Keratinocyte (primary cell): ENCODE measurements at regions not wholly inside any gene's neighbourhood (a gene's known extent, or its start where the extent isn't known, plus 50 kb on each side); places are given as distances from the start of the nearest gene placed in this dataset.

ENCODE experiments used
- DNase-seq: peaks from one replicate; pipeline ENCODE4 v3.0.0-alpha.2; 2011; ENCODE audit warnings: low read depth, missing footprints, low spot score
- FAIRE-seq: peaks from 2 replicates; lab custom pipeline; 2011; peaks lifted over from hg19 to GRCh38; lab: Jason Lieb, UNC
- H2AFZ ChIP-seq: 2 replicates; pipeline ENCODE4 v1.6.0; 2012; ENCODE audit warnings: low read length, control low read depth, inconsistent platforms; ENCODE audit not compliant: control insufficient read depth
- H3K27ac ChIP-seq: 2 replicates; pipeline ENCODE4 v1.5.1; 2011; ENCODE audit warnings: low read length; ENCODE audit not compliant: control insufficient read depth, insufficient read depth
- H3K27me3 ChIP-seq: 3 replicates; pipeline ENCODE4 v1.6.0; 2011; ENCODE audit warnings: low read length; ENCODE audit not compliant: control insufficient read depth, insufficient read depth; ENCODE audit errors: extremely low read depth
- H3K36me3 ChIP-seq, 2 experiments: 2 replicates in 1 of 2; 3 replicates in 1 of 2; pipeline ENCODE4 v1.5.1; 2011; ENCODE audit warnings: low read length in 2 of 2, mild to moderate bottlenecking in 1 of 2; ENCODE audit not compliant: control insufficient read depth in 2 of 2, insufficient read depth in 2 of 2; ENCODE audit errors: extremely low read depth in 1 of 2
- H3K4me1 ChIP-seq: 3 replicates; pipeline ENCODE4 v1.5.1; 2011; ENCODE audit warnings: low read length; ENCODE audit not compliant: control insufficient read depth, insufficient read depth; ENCODE audit errors: extremely low read depth
- H3K4me2 ChIP-seq: 3 replicates; pipeline ENCODE4 v1.6.0; 2011; ENCODE audit warnings: low read depth, low read length; ENCODE audit not compliant: control insufficient read depth, insufficient read depth; ENCODE audit errors: extremely low read depth
- H3K4me3 ChIP-seq, 3 experiments: fragments of 200-600 bp in 1 of 3; sonication (generic) in 1 of 3; 2 replicates in 2 of 3; 3 replicates in 1 of 3; pipeline ENCODE4 v1.5.1; 2011 to 2016; ENCODE audit warnings: low read length in 3 of 3, mild to moderate bottlenecking in 3 of 3, control low read depth in 2 of 3, inconsistent platforms in 1 of 3, low read depth in 1 of 3, mixed read lengths in 1 of 3, mixed run types in 1 of 3, moderate library complexity in 1 of 3; ENCODE audit not compliant: control insufficient read depth in 2 of 3, insufficient read depth in 2 of 3; ENCODE audit errors: extremely low read depth in 1 of 3
- H3K79me2 ChIP-seq: 2 replicates; pipeline ENCODE4 v1.6.0; 2012; ENCODE audit warnings: low read length; ENCODE audit not compliant: control insufficient read depth, insufficient read depth
- H3K9ac ChIP-seq: 3 replicates; pipeline ENCODE4 v1.6.0; 2011; ENCODE audit warnings: low read length; ENCODE audit not compliant: control insufficient read depth, insufficient read depth; ENCODE audit errors: extremely low read depth
- H3K9me1 ChIP-seq: 3 replicates; pipeline ENCODE4 v1.6.0; 2011; ENCODE audit warnings: low read length; ENCODE audit not compliant: control insufficient read depth, insufficient read depth; ENCODE audit errors: extremely low read depth
- H3K9me3 ChIP-seq: 2 replicates; pipeline ENCODE4 v1.5.1; 2012; ENCODE audit warnings: low read depth, low read length; ENCODE audit not compliant: control insufficient read depth
- H4K20me1 ChIP-seq: 3 replicates; pipeline ENCODE4 v1.6.0; 2011; ENCODE audit warnings: low read length; ENCODE audit not compliant: control insufficient read depth, insufficient read depth; ENCODE audit errors: extremely low read depth
- CTCF ChIP-seq, 3 experiments: IDR thresholded peaks in 1 of 3; conservative IDR thresholded peaks in 1 of 3; optimal IDR thresholded peaks in 1 of 3; 2 replicates in 2 of 3; 3 replicates in 1 of 3; pipeline versions ENCODE3 to v1.5.1; 2011; ENCODE audit warnings: low read length in 3 of 3, mild to moderate bottlenecking in 3 of 3, moderate library complexity in 2 of 3, control low read depth in 1 of 3, inconsistent platforms in 1 of 3; ENCODE audit not compliant: insufficient read depth in 2 of 3; ENCODE audit errors: extremely low read depth in 1 of 3
- EZH2 ChIP-seq: IDR thresholded peaks from one replicate; pipeline ENCODE4 v1.6.1; 2012; ENCODE audit warnings: inconsistent platforms, mild to moderate bottlenecking, low read length, moderate library complexity
- dilution Hi-C: fragments of 300-500 bp; cut with MboI; formaldehyde crosslinking; loops from one replicate; pipeline ENCODE4 v1.7.0; 2020; ENCODE audit warnings: low sequenced_read_pairs; ENCODE audit not compliant: extremely low pct_ligation_motif_present

DNA sequence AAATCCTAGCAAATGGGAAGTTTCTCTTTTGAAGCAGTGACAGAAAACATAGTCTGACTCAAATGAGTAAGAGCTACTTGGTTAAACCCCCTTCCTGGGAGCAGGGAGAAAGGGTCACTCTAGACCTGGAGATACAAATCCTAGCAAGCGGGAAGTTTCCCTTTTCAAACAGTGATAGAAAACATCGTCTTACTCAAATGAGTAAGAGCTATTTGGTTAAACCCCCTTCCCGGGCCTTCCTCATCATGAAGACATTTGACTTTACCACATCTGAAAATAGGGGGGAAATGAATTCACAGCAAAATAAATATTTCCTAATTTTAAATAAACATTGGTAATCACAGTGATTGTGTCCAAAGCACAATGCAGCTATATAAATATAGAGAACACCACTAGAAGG, 79.2 kb downstream of the FOXB1 start:
- H3K27ac ChIP-seq: no peak overlapping the region

GRCh38 chr15:60086681-60087429, 82.7 kb downstream of the FOXB1 start:
- no peak overlapping the region for H2AFZ ChIP-seq
- no peaks in the 10 kb centered on the region for H3K27me3 ChIP-seq
- FAIRE-seq (no peak), DNase-seq (no peak)
- H3K27ac ChIP-seq: no peak overlapping the region
- H3K9me3 ChIP-seq: no peaks in the 10 kb centered on the region
- H3K9me1 ChIP-seq: no peaks in the 10 kb centered on the region
- no peak overlapping the region for H3K4me2 ChIP-seq
- peaks cover 16% of the 10 kb centered on the region for H3K4me1 ChIP-seq
- no peaks in the 10 kb centered on the region for H4K20me1 ChIP-seq
- H3K36me3 ChIP-seq: no peaks in the 10 kb centered on the region
- H3K9ac ChIP-seq: no peak overlapping the region
- TF ChIP-seq EZH2: no peak
- TF ChIP-seq CTCF (optimal IDR thresholded peaks at IDR 0.05 in 1 of 3, IDR thresholded peaks at IDR 0.05 in 1 of 3, conservative IDR thresholded peaks at IDR 0.05 in 1 of 3; ENCODE audit: extremely low read depth in 1 of 3, insufficient read depth in 2 of 3, low read length in 3 of 3): no peak
- dilution Hi-C loops: no loop called here
- no peak overlapping the region for H3K4me3 ChIP-seq
- no peaks in the 10 kb centered on the region for H3K79me2 ChIP-seq

More for the DNA sequence above, 79.2 kb downstream of the FOXB1 start:
- Histone ChIP-seq H2AFZ (no peak overlapping the region), H3K4me2 (no peak overlapping the region), H3K9ac (no peak overlapping the region), H3K79me2 (no peaks in the 10 kb centered on the region), H4K20me1 (no peaks in the 10 kb centered on the region), H3K36me3 (no peaks in the 10 kb centered on the region), H3K27me3 (no peaks in the 10 kb centered on the region), H3K9me3 (no peaks in the 10 kb centered on the region), H3K4me1 (no peaks in the 10 kb centered on the region), H3K4me3 (no peak overlapping the region), H3K9me1 (no peaks in the 10 kb centered on the region)
- TF ChIP-seq EZH2 (no peak), CTCF (optimal IDR thresholded peaks at IDR 0.05 in 1 of 3, IDR thresholded peaks at IDR 0.05 in 1 of 3, conservative IDR thresholded peaks at IDR 0.05 in 1 of 3; ENCODE audit: extremely low read depth in 1 of 3, insufficient read depth in 2 of 3, low read length in 3 of 3) (no peak)
- dilution Hi-C loops: no loop called here
- FAIRE-seq: no peak
- no peak for DNase-seq
